ENCODE measurements at regions not wholly inside any gene's neighbourhood (a gene's known extent, or its start where the extent isn't known, plus 50 kb on each side); places are given as distances from the start of the nearest gene placed in this dataset.

- TF ChIP-seq CTCF (conservative IDR thresholded peaks at IDR 0.05; ENCODE audit: low read depth, low read length) = no peak
- H3K4me3 ChIP-seq (ENCODE audit: low read length) = no peak overlapping the region
- no peak for DNase-seq (ENCODE audit: low read depth)
Observed at GRCh38 chr4:59608466-59608865, 1591.7 kb upstream of the ADGRL3 start.

- DNase-seq (ENCODE audit: low read depth) = no peak
- no peak for TF ChIP-seq CTCF (conservative IDR thresholded peaks at IDR 0.05; ENCODE audit: low read depth, low read length)
Observed at GRCh38 chr4:59612235-59612634, 1587.9 kb upstream of the ADGRL3 start.

DNA sequence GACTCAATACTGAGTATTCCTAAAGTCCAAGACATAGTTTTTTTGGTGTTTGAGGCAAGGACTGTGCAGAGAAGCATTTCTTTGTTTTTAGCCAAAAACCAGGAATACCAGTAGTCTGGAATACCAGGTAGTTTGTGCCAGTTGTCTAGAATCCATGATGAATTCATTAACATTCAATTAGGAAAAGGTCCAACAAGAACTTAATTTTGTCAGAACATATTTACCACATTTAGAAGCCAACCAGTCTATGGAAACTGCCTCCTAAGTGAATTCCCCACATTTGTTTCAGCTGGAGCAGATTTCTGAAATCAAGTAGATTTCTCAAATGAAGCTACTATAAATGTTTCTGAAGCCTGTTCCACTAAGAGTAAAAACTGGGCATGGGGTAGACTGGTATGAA, 1584.8 kb upstream of the ADGRL3 start:
- H3K4me3 ChIP-seq (ENCODE audit: low read length) = no peak overlapping the region
- no peak for DNase-seq (ENCODE audit: low read depth)
- no peak for TF ChIP-seq CTCF (conservative IDR thresholded peaks at IDR 0.05; ENCODE audit: low read depth, low read length)

More at GRCh38 chr4:59612235-59612634, 1587.9 kb upstream of the ADGRL3 start:
- no peak overlapping the region for H3K4me3 ChIP-seq (ENCODE audit: low read length)

GRCh38 chr4:59629348-59629747, 1570.8 kb upstream of the ADGRL3 start:
- TF ChIP-seq CTCF (conservative IDR thresholded peaks at IDR 0.05; ENCODE audit: low read depth, low read length) = no peak
- DNase-seq (ENCODE audit: low read depth) = no peak

DNA sequence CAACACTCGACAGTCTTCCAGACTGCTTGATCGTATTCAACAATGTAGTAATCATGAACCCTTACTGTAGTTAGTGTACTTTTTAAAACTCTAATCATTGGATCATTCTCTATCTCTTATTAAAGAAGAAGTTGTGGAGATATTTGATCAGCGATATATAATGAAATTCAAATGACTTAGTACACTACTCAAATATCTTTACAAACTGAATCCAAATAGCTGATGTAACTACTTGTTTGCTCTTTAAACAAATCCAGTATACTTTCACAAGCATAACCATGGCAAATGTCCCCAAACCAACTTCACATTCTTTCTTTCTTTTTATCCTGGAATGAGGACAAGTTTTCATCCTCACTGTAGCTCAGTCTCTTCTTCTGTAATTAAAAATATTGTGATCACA, 1569.9 kb upstream of the ADGRL3 start:
- no peak for DNase-seq (ENCODE audit: low read depth)
- H3K4me3 ChIP-seq (ENCODE audit: low read length) = no peak overlapping the region
- TF ChIP-seq CTCF (conservative IDR thresholded peaks at IDR 0.05; ENCODE audit: low read depth, low read length) = no peak

More at GRCh38 chr4:59629348-59629747, 1570.8 kb upstream of the ADGRL3 start:
- H3K4me3 ChIP-seq (ENCODE audit: low read length) = no peak overlapping the region

DNA sequence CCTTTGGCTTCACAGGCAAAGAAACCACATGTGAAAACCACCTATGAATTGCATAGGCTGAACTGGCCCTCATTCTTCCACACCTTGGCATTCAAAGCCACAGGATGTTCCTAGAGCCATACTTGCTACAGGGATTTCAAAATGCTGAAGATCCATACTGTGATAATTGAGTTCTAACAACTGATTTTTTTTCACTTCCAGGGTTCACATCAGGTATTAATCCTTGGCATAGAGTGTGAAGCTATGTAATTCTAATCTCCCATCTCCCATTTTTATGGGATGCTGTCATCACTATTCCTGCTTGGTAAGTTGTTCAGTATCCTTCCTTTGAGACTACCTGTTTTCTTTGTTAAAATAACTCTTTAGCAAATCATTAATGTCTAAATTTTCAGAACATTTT, 1569.2 kb upstream of the ADGRL3 start:
- TF ChIP-seq CTCF (conservative IDR thresholded peaks at IDR 0.05; ENCODE audit: low read depth, low read length) = no peak
- no peak overlapping the region for H3K4me3 ChIP-seq (ENCODE audit: low read length)
- no peak for DNase-seq (ENCODE audit: low read depth)

DNA sequence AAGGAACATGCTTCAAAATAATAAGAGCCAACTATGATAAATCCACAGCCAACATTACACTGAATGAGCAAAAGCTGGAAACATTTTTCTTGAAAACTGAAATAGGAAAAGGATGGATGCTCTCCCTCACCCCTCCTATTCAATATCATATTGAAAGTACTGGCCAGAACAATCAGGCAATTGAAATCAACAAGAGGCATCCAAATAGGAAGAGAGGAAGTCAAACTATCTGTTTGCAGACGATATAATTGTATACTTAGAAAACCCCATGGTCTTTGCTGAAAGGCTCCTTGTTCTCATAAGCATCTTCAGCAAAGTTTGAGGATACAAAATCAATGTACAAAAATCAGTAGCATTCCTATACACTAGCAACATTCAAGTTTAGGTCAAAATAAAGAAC, 1562.5 kb upstream of the ADGRL3 start:
- H3K4me3 ChIP-seq (ENCODE audit: low read length) = no peak overlapping the region
- TF ChIP-seq CTCF (conservative IDR thresholded peaks at IDR 0.05; ENCODE audit: low read depth, low read length) = no peak
- DNase-seq (ENCODE audit: low read depth) = no peak

All from retinal pigment epithelial cell (primary cell).